ENCODE measurements at regions not wholly inside any gene's neighbourhood (a gene's known extent, or its start where the extent isn't known, plus 50 kb on each side); places are given as distances from the start of the nearest gene placed in this dataset.
"Not testable (repeated sequence)": the region's sequence is repeated elsewhere in the genome, so short reads cannot be mapped to it uniquely, and the experiment has no call there.

DNA sequence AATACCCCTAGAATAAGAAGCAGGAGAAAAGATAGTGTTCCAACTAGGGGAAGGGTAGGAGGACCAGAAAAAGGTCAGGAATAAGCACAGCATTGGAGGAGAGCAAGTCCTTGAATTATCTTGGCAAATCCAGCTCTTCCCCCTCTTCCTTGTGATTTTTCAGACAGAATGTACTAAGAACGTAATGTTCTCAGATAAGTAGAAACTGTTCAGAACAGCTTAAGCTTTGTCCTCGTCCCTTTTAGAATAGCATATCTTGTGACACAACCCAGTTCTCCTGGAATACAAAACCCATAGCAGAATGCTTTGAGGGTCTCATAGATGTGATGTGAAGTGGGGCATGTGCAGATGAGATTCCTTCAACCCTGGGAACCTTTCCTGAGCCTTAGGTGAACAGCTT is 97.4 kb downstream of the EMB start:
- H3K4me3 ChIP-seq, result no peak overlapping the region

DNA sequence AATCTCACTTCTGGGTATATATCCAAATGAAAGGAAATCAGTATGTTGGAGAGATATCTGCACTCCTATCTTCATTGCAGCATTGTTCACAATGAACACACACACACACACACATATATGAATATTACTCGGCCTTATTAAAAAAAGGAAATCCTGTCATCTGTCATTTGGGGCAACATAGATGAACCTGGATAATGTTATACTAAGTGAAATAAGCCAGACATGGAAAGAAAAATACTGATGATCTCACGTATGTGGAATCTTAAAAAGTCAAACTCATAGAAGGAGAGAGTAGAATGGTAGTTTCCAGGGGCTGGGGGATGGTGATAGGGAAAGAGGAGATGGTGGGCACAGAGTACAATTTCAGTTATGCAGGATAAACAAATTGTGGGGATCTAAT is 100.3 kb downstream of the EMB start:
- Histone ChIP-seq H3K36me3 (no peaks in the 10 kb centered on the region), H3K4me1 (no peaks in the 10 kb centered on the region), H3K9me3 (no peaks in the 10 kb centered on the region), H3K27me3 (no peaks in the 10 kb centered on the region), H3K27ac (no peak overlapping the region), H3K4me3 (no peak overlapping the region)
- 81% methylated on average over 2 of the region's 2 CpGs for WGBS
- no peak for DNase-seq (ENCODE audit: low spot score in 2 of 2)
- TF ChIP-seq POLR2AphosphoS5 (IDR thresholded peaks at IDR 0.05) (no peak), POLR2A (IDR thresholded peaks at IDR 0.05) (no peak), EP300 (IDR thresholded peaks at IDR 0.05) (no peak)
- TF ChIP-seq, protein P1, sequence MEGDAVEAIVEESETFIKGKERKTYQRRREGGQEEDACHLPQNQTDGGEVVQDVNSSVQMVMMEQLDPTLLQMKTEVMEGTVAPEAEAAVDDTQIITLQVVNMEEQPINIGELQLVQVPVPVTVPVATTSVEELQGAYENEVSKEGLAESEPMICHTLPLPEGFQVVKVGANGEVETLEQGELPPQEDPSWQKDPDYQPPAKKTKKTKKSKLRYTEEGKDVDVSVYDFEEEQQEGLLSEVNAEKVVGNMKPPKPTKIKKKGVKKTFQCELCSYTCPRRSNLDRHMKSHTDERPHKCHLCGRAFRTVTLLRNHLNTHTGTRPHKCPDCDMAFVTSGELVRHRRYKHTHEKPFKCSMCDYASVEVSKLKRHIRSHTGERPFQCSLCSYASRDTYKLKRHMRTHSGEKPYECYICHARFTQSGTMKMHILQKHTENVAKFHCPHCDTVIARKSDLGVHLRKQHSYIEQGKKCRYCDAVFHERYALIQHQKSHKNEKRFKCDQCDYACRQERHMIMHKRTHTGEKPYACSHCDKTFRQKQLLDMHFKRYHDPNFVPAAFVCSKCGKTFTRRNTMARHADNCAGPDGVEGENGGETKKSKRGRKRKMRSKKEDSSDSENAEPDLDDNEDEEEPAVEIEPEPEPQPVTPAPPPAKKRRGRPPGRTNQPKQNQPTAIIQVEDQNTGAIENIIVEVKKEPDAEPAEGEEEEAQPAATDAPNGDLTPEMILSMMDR (IDR thresholded peaks at IDR 0.05), result no peak

More for the DNA sequence above, 97.4 kb downstream of the EMB start:
- no peaks in the 10 kb centered on the region for H3K9me3 ChIP-seq
- no peak overlapping the region for H3K27ac ChIP-seq
- no peaks in the 10 kb centered on the region for H3K36me3 ChIP-seq
- 82% methylated on average over 2 of the region's 2 CpGs for WGBS
- no peaks in the 10 kb centered on the region for H3K4me1 ChIP-seq
- TF ChIP-seq POLR2A (IDR thresholded peaks at IDR 0.05) (no peak), POLR2AphosphoS5 (IDR thresholded peaks at IDR 0.05) (no peak), EP300 (IDR thresholded peaks at IDR 0.05) (no peak)
- TF ChIP-seq, protein P1 (IDR thresholded peaks at IDR 0.05), result no peak
- no peak for DNase-seq (ENCODE audit: low spot score in 2 of 2)
- no peaks in the 10 kb centered on the region for H3K27me3 ChIP-seq

DNA sequence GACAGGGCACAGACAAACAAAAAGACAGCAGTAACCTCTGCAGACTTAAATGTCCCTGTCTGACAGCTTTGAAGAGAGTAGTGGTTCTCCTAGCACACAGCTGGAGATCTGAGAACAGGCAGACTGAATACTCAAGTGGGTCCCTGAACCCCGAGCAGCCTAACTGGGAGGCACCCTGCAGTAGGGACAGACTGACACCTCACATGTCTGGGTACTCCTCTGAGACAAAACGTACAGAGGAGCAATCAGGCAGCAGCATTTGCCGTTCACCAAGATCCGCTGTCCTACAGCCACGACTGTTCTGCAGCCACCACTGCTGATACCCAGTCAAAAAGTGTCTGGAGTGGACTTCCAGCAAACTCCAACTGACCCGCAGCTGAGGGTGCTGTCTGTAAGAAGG is 110.5 kb downstream of the EMB start:
- not testable (repeated sequence) for H3K9me3 ChIP-seq; H3K36me3 ChIP-seq; H3K4me1 ChIP-seq; H3K4me3 ChIP-seq; DNase-seq (ENCODE audit: low spot score in 2 of 2); H3K27me3 ChIP-seq; H3K27ac ChIP-seq
- WGBS, result 72% methylated on average over 5 of the region's 6 CpGs

GRCh38 chr5:50328193-50328729 is 112.8 kb downstream of the EMB start:
- Histone ChIP-seq H3K4me1 (no peaks in the 10 kb centered on the region), H3K27ac (no peak overlapping the region), H3K36me3 (no peaks in the 10 kb centered on the region), H3K27me3 (no peaks in the 10 kb centered on the region), H3K9me3 (no peaks in the 10 kb centered on the region), H3K4me3 (no peak overlapping the region)
- no peak for DNase-seq (ENCODE audit: low spot score in 2 of 2)
- TF ChIP-seq POLR2A (IDR thresholded peaks at IDR 0.05), result no peak
- no peak for TF ChIP-seq EP300 (IDR thresholded peaks at IDR 0.05)
- TF ChIP-seq POLR2AphosphoS5 (IDR thresholded peaks at IDR 0.05), result no peak
- TF ChIP-seq, protein P1 (IDR thresholded peaks at IDR 0.05), result no peak
- 65% methylated on average over 6 of the region's 6 CpGs for WGBS

DNA sequence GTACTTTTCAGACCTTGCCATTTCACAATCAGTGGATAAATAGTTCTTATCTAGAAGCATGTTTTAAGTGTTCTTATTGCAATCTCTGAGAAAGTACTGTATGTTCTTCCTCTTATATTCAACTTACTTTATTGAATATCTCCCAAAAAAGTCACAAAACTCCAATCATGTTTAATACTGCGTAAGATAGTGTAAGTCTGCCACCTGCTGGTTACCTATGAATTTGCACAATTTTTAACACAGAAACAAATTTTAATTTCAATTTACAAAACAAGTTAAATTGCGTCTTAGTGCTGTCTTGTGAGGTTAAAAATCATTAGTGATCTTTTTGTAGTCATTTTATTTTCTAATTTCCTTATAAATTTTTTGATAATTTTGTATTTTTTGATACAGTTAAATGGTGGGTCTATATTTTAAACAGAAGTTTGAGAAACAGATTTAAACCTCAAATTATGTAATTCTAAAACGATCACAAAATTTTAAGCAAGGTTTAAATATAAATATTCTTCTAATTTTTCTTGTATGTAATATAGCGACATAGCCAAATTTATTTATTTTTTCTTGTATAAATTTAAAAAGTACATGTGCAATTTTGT is 115.8 kb downstream of the EMB start:
- no peak for TF ChIP-seq EP300 (IDR thresholded peaks at IDR 0.05)
- TF ChIP-seq, protein P1 (IDR thresholded peaks at IDR 0.05), result peak; percentile 6 to 42
- no peaks in the 10 kb centered on the region for H3K36me3 ChIP-seq
- H3K4me1 ChIP-seq, result no peaks in the 10 kb centered on the region
- WGBS, result 24% methylated on average over 4 of the region's 4 CpGs
- H3K27me3 ChIP-seq, result no peaks in the 10 kb centered on the region
- H3K4me3 ChIP-seq, result no peak overlapping the region
- H3K9me3 ChIP-seq, result no peaks in the 10 kb centered on the region
- no peak overlapping the region for H3K27ac ChIP-seq
- no peak for DNase-seq (ENCODE audit: low spot score in 2 of 2)
